Middle frontal gyrus (tissue), 1 donor: ENCODE measurements at regions not wholly inside any gene's neighbourhood (a gene's known extent, or its start where the extent isn't known, plus 50 kb on each side); places are given as distances from the start of the nearest gene placed in this dataset.

ENCODE experiments used
- DNase-seq: peaks from one replicate; pipeline ENCODE4 v3.0.0-alpha.2; 2015; ENCODE audit warnings: low spot score; ENCODE audit errors: extremely low spot score

DNA sequence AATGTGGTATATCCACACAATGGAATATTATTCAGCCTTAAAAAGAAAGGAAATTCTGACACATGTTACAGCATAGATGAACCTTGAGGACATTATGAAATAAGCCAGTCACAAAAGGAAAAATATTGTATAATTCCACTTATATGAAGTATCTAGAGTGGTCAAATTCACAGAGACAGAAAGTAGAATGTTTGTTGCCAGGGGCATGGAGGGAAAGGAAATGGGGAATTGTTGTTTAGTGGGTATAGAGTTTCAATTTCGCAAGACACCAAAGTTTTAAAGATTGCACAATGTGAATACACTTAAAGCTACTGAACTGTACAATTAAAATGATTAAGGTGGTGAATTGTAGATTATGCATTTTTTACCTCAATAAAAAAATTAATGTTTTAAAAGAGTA is 92.9 kb downstream of the TXNL1 start:
- no peak for DNase-seq

- DNase-seq = no peak
Measured at GRCh38 chr18:56542476-56542875, 95.9 kb downstream of the TXNL1 start.

DNA sequence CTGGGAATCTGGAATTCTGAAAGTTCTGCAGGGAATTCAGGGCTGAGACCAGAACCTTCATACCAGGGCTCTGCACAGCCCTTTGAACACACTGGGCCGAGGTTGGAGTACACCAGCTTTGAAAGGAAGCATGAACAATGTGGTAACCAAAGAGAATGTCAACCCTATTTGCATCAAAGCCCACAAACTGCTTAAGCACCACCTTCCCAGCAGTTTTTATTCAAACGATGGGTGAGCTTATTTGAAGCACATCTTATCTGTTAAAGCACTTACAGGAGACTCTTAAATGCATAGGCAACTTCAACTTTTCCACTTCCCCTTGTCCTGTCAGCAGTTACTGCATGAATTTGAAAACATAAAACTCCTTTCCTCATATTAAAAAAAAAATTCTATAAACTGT is 96.6 kb downstream of the TXNL1 start:
- DNase-seq = no peak

GRCh38 chr18:56541340-56541739 is 97.1 kb downstream of the TXNL1 start:
- DNase-seq = no peak

- DNase-seq = no peak
Measured at GRCh38 chr18:56538746-56539145, 99.6 kb downstream of the TXNL1 start.

GRCh38 chr18:56532176-56532840 is 106.1 kb downstream of the TXNL1 start:
- DNase-seq = no peak

GRCh38 chr18:56522816-56523215 is 115.6 kb downstream of the TXNL1 start:
- no peak for DNase-seq

DNA sequence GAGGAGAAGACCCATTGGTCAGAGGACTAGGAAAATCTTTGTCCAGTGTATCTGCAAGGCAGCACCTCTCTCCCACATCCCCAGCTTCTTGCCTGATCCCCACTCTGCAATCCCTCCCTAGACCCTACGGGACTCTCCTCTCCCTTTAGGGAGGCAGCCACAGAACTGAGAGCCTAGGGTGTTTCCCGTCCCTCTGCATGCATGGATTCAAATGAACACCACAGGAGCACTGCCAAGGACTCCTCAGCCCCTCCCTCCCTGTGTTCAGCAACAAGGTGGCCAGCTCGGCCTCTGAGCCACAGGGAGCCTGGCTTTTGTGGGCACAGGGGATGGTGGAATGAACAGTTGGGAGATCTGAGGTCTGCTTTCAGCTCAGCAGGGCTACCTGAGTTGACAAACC is 117.1 kb downstream of the TXNL1 start:
- DNase-seq = no peak

- no peak for DNase-seq
Measured at GRCh38 chr18:56517761-56518160, 120.6 kb downstream of the TXNL1 start.

DNA sequence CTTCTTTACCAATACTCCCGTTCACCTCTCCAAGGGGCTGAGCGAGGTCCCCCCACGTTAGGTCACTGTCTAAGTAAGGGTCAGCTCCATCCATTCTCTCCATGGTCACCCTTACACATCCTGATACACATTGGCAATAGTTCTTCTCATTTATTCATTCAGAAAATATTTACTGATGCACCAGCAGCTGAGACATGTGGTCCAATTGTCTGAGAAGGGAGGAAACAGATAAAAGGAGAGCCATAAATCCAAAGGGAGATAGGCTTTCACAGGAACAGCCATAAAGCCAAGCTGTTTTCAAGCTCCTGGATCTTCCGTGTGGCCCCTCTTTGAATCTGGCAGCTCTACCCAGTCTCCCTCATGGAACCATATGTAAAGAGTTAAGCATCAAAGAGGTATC is 121.2 kb downstream of the TXNL1 start:
- DNase-seq = no peak

DNA sequence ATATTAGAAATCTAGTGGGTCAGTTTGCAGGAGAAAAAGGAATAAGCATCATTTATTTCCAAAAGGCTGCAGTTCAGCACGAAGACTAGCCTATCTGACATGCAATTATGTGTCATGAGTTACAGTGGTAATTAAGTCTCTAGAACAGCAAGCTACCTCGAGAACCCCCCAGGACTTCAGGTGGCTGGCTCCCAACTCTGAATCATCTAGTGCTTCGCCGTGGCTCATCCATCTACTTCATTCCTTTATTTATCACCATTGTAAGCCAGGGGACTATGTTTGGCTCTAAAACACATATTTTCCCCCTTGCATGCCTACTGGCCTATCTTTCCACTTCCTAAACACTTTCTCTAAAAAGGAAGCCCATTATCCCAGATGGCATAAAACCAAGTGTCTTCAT is 121.6 kb downstream of the TXNL1 start:
- no peak for DNase-seq

GRCh38 chr18:56515522-56515921 is 122.9 kb downstream of the TXNL1 start:
- no peak for DNase-seq

DNA sequence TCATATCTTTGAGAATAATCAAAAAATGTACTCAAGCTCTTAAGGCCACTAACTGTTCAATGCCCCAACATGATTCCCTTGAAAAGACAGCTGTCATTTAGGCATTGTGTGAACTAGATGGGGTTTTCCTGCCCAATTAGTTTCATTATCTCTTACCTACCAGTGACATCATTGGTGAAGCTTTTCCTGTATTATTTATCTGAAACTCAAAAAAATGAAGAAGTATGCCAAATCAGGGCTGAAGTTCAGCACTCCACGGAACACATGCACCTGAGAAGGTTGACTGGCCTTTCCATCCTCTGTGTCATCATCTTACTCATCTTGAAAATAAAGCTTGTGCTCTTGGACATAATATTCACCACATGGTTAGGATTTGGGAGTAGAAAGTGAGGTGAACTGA is 126.4 kb downstream of the TXNL1 start:
- no peak for DNase-seq

- DNase-seq = no peak
Measured at GRCh38 chr18:56510108-56510507, 128.3 kb downstream of the TXNL1 start.

GRCh38 chr18:56509656-56510055 is 128.7 kb downstream of the TXNL1 start:
- DNase-seq = no peak

DNA sequence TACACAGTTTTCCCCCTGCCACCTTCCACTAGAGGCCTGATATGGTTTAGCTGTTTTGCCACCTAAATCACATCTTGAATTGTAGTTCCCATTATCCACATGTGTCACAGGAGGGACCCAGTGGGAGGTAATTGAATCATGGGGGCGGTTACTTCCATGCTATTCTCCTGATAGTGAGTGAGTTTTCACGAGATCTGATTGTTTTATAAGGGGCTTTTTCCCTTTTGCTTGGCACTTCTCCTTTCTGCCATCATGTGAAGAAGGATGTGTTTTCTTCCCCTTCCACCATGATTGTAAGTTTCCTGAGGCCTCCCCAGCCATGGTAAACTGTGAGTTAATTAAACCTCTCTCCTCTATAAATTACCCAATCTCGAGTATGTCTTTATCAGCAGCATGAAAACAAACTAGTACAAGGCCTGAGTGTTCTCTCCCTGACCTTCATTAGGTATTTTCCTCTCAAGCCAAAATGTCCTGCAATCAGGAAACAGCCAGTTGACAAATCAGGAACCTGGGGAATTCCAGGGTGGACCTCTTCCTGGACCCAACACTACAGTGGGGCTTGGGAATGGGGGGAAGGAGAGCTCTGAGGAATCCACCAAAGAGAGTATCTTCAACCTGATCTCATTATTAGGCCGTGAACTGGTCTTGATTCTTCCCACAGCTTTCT is 129.9 kb downstream of the TXNL1 start:
- DNase-seq = no peak

- DNase-seq = no peak
Measured at GRCh38 chr18:56505971-56506370, 132.4 kb downstream of the TXNL1 start.

DNA sequence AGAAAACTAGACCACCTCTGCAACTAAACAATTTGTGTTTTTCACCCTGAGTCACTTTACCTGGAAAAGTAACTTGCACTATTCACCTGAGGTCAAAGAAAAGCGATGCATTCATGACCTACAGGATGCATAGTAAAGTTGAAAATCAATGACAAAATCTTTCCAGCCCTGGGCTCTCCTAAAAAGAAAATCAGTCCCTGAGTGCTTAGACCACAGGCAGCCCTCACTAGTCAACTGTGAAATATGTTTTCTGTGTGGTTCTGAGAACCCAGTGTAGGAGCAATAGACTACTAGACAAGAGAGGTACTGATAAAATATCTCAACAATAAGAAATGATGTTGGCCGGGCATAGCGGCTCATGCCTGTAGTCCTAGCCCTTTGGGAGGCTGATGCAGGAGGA is 133.1 kb downstream of the TXNL1 start:
- DNase-seq = no peak

GRCh38 chr18:56501896-56502295 is 136.5 kb downstream of the TXNL1 start:
- DNase-seq = peak; percentile 57

DNA sequence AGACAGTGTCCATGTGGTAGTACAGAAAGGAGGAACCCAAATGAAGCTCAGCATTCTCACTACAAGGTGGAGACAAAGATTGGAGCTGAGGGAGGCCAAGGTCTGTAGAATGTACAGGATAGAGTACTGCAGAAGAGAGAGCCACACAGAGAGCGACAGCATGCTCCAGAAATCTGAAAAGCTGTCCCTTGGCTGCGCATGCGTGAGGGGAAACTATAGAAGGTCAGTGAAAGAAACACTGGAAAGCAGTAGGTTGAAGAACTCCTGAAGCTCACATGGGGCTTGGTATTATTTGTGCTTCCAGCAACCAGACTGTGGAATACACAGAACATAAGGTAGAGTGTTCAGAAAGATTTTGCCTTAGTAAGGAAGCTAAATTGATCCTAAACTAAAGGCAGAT is 142.5 kb downstream of the TXNL1 start:
- DNase-seq = no peak

DNA sequence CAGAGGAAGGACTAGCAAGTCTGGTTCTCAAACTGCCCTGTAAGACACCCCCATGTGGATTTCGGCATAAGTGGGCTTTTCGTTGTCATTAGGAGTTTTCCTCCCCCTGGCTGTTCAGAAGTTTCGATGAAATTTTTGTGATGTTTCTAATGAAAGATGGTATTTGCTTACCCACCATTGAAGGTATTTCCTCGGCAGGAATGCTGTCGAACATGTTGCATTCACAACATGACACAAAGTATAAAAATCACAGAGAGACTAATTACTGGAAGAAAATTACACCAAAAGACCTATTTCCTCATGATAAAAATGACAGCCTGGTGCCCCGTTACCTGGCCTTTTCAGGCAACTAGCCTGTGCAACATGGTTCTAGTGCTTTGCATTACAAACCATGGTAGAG is 144.9 kb downstream of the TXNL1 start:
- no peak for DNase-seq

- no peak for DNase-seq
Measured at GRCh38 chr18:56492136-56492535, 146.3 kb downstream of the TXNL1 start.

DNA sequence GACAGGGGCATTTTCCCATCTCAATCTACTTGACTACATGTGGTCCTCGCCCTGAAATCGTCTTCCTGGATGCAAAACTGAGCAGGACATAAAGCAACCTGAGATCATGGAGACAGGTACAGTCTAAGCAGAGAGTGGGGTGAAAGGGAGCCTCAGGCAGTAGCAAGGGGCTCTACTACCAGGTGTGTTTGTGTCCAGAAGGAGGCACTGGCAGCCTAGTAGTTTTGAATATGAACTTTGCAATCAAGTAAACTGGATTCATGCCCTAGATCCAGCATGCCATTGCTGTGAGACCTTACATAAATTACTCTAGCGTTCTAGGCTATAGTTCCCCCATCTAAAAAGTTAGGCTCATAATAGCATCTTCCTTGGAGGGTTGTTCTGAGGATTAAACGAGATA is 147.4 kb downstream of the TXNL1 start:
- no peak for DNase-seq
